ENCODE measurements at regions not wholly inside any gene's neighbourhood (a gene's known extent, or its start where the extent isn't known, plus 50 kb on each side); places are given as distances from the start of the nearest gene placed in this dataset.

DNA sequence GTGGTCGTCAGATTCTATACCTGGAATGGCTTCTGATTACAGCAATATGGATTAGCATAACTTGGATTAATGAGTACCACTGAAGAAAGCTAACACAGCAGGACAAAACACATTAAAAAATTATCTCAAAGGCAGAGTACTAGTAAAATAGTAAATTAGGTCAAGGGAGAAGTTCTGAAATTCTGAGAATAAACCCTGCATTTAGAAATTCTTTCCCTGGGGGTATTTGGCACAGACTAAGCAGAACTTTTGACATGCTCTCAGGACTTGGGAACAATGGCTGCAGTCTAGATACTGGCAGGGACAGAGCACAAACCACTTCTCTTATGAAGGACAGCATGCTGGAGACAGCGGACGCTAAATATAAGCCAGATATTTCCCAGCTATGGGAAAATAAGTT lies 85.6 kb upstream of the GRIA4 start:
- Histone ChIP-seq H2AFZ (ENCODE audit: low read depth, low read length) (no peak overlapping the region), H3K4me1 (replicated peaks in 1 of 2; ENCODE audit: control insufficient read depth in 2 of 2, insufficient read depth in 2 of 2, low read length in 2 of 2) (no peaks in the 10 kb centered on the region), H3K9me1 (ENCODE audit: control insufficient read depth, insufficient read depth, low read length) (no peaks in the 10 kb centered on the region), H3K4me2 (ENCODE audit: insufficient read depth, low read length) (no peak overlapping the region), H3K36me3 (ENCODE audit: control insufficient read depth, insufficient read depth, low read length) (no peaks in the 10 kb centered on the region), H4K20me1 (replicated peaks; ENCODE audit: control insufficient read depth, insufficient read depth, low read length) (no peaks in the 10 kb centered on the region), H3K79me2 (ENCODE audit: control insufficient read depth, insufficient read depth, low read length) (no peaks in the 10 kb centered on the region), H3K27ac (ENCODE audit: extremely low read depth, low read depth, low read length) (no peak overlapping the region), H3K27me3 (ENCODE audit: control insufficient read depth in 2 of 2, insufficient read depth in 2 of 2, low read length in 2 of 2) (no peaks in the 10 kb centered on the region), H3K4me3 (no peak overlapping the region), H3K9ac (ENCODE audit: insufficient read depth in 1 of 2, low read depth in 2 of 2, low read length in 2 of 2) (no peak overlapping the region), H3K9me3 (replicated peaks; ENCODE audit: control insufficient read depth, insufficient read depth, low read depth, low read length) (no peaks in the 10 kb centered on the region)
- ChIA-PET POLR2A (no interaction called here), CTCF (ENCODE audit: low intra/inter-chr PET ratio) (no interaction called here)
- no peak for FAIRE-seq
- BruUV-seq (replicated peaks): no TSS peak
- in situ Hi-C loops (cut with MboI) (no loop called here), intact Hi-C loops (cut with micrococcal nuclease) (no loop called here)
- peak; percentile 42; the same call in 2 of the 3 replicates for ATAC-seq
- no peak for DNase-seq (ENCODE audit: extremely low read depth in 1 of 4, low spot score in 3 of 4)
- WGBS (ENCODE audit: insufficient coverage, low coverage, missing lambda C conversion rate): 0% methylated on average over 3 of the region's 3 CpGs
- TF ChIP-seq ZNF766 (CRISPR knock-in tag; conservative IDR thresholded peaks at IDR 0.05): no peak
- no peak for TF ChIP-seq CREBBP (IDR thresholded peaks at IDR 0.05; ENCODE audit: low read depth, low read length)
- TF ChIP-seq ZNF217 (CRISPR knock-in tag; IDR thresholded peaks at IDR 0.05): no peak
- TF ChIP-seq, protein P1, sequence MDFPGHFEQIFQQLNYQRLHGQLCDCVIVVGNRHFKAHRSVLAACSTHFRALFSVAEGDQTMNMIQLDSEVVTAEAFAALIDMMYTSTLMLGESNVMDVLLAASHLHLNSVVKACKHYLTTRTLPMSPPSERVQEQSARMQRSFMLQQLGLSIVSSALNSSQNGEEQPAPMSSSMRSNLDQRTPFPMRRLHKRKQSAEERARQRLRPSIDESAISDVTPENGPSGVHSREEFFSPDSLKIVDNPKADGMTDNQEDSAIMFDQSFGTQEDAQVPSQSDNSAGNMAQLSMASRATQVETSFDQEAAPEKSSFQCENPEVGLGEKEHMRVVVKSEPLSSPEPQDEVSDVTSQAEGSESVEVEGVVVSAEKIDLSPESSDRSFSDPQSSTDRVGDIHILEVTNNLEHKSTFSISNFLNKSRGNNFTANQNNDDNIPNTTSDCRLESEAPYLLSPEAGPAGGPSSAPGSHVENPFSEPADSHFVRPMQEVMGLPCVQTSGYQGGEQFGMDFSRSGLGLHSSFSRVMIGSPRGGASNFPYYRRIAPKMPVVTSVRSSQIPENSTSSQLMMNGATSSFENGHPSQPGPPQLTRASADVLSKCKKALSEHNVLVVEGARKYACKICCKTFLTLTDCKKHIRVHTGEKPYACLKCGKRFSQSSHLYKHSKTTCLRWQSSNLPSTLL (IDR thresholded peaks at IDR 0.05): no peak
- TF ChIP-seq POLR3A (IDR thresholded peaks at IDR 0.05; ENCODE audit: borderline replicate concordance, extremely low read depth, insufficient read depth, insufficient read length): no peak
- TF ChIP-seq LARP7 (IDR thresholded peaks at IDR 0.05): no peak
- no peak for TF ChIP-seq MGA (IDR thresholded peaks at IDR 0.05)
- no peak for TF ChIP-seq HNRNPLL (IDR thresholded peaks at IDR 0.05; ENCODE audit: low read depth, low read length, poor library complexity, severe bottlenecking)
